Upper lobe of left lung (tissue), 4 donors: ENCODE measurements at regions not wholly inside any gene's neighbourhood (a gene's known extent, or its start where the extent isn't known, plus 50 kb on each side); places are given as distances from the start of the nearest gene placed in this dataset.

Experiments
- CTCF ChIP-seq, 6 experiments: fragments of 450-650 bp in 4 of 6; fragments of 200-600 bp in 2 of 6; sonication (generic) in 2 of 6; IDR thresholded peaks; one replicate each; pipeline ENCODE4 v1.5.1; 2016 to 2019; ENCODE audit warnings: antibody characterized with exemption in 6 of 6
- POLR2A ChIP-seq, 4 donors: fragments of 450-650 bp; IDR thresholded peaks; one replicate each; pipeline ENCODE4 v1.5.1; 2016 to 2017; ENCODE audit warnings: antibody characterized with exemption in 4 of 4, mild to moderate bottlenecking in 2 of 4
- POLR2AphosphoS5 ChIP-seq, 2 donors: sonication (generic); formaldehyde crosslinking; IDR thresholded peaks; one replicate each; pipeline ENCODE4 v1.5.1; 2017; ENCODE audit warnings: antibody characterized with exemption in 2 of 2

GRCh38 chr9:12502520-12502919 lies 190.7 kb upstream of the TYRP1 start:
- TF ChIP-seq POLR2AphosphoS5 (IDR thresholded peaks at IDR 0.05), result no peak
- TF ChIP-seq POLR2A (IDR thresholded peaks at IDR 0.05), result no peak
- no peak for TF ChIP-seq CTCF (IDR thresholded peaks at IDR 0.05)
